ENCODE measurements at regions not wholly inside any gene's neighbourhood (a gene's known extent, or its start where the extent isn't known, plus 50 kb on each side); places are given as distances from the start of the nearest gene placed in this dataset.

DNA sequence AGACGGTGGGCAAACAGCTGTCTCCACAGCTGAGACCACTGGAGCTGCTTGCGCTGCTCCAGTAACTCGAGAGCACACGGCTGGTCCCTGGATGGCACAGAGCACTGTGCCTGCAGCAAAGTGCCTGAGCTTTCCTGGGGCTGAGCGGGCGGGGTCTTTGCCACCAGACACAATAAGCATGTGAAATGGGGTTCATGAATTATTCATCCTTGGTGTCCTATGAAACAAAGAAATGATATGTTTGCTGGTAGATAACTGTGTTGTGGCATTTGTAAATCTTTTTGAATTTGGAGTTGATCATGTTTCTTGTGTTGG lies 151.7 kb upstream of the MPDZ start:
- DNase-seq: no peak

DNA sequence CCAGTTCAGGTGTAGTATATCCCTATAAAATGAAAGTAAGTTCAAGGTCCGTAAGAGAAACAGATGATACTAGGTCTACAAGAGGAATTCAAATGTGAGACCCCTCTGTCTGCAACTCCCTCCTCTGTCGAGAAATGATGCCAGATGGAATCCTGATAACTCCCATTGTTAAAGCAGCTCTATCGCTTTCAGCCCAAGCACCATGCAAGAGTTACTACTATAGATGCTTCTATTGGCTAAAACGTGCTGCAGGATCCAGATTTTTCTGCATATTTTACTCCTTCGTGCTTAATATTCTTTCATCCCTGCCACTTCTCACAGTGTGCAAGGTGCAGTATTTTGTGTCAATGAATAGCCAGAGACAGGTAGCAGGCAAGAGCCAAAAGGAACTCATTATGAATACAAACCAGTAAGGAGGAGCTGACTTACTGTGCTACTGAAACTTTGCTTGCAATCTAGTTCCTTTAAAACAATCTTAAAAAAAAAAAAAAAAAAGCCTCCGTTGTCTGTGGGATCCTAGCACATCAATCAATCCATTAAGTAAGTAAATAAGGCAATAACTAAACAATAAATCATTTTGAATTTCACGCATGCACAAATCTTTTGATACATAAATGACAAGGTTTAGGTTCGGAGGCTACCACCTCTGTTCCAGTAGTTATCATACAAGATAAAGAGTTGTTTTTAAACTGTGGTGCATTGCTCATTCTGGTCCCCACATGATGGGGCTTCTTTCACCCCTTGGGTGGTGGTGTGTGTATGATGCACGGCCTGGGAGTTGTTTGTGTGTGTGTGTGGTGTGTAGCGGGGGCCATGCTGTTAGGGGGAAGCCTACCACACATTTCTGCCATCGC lies 151.1 kb upstream of the MPDZ start:
- peak; percentile 21 for DNase-seq

GRCh38 chr9:13429301-13430190 lies 150.1 kb upstream of the MPDZ start:
- DNase-seq: no peak

DNA sequence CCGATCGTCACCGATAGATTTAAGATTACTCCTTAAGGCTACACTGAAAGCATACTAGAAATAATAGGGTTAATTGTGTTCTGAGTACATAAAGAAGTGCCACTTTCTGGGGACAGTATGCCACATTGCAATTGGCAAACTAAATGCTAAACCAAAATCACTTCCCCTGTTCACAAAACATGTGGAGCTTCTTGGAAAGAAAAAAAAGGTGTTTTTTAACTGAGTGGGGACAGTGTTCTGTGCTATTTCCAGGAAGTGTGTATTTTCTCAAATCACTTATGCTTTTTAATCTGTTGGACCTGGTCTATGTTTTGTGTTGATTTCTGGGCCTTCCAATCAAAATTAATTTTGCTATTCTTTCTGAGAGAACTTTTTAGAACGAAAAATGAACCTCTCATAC lies 149.3 kb upstream of the MPDZ start:
- no peak for DNase-seq

- DNase-seq: peak; percentile 73
These were observed 148.1 kb upstream of the MPDZ start for GRCh38 chr9:13427587-13427986.

DNA sequence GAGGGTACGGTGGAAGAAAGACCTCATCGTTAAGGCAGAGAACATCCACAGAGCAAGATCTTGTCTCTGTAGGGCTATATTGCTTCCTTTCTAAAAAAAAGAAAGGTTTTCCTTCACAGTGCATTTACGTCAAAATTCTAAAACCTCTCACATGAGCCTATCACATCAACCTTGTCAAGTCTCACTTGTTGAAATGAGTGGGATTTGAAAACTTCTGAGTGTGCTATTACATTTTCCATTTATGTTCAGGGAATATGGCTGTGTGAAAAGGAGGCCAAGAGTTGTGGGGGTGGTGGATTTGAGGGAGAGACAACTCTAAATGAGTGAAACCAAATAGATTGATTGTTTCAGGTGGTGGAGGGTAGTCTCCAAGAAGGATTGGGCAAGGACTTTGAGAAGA lies 147.1 kb upstream of the MPDZ start:
- no peak for DNase-seq

- DNase-seq: no peak
These were observed 145.4 kb upstream of the MPDZ start for GRCh38 chr9:13424872-13425271.

DNA sequence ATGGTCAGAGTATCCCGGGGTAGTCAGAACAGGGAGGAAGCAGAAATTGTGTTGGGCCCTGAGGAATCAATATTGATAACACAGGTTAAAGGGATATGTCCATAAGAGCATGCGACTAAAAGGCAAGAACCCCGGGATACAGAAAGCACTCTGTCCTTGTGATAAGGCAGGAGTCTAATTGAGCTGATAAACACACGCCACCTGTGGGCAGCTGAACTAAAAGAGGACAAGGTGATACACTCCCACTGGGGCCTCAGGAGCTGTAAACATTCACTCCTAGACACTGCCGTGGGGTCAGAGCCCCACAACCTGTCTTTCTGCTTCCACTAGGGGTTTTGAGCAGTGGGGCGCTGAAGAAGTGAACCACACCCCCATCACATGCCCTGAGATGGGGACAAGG lies 144.7 kb upstream of the MPDZ start:
- no peak for DNase-seq

- DNase-seq: no peak
These were observed 134.9 kb upstream of the MPDZ start for GRCh38 chr9:13414349-13414748.

DNA sequence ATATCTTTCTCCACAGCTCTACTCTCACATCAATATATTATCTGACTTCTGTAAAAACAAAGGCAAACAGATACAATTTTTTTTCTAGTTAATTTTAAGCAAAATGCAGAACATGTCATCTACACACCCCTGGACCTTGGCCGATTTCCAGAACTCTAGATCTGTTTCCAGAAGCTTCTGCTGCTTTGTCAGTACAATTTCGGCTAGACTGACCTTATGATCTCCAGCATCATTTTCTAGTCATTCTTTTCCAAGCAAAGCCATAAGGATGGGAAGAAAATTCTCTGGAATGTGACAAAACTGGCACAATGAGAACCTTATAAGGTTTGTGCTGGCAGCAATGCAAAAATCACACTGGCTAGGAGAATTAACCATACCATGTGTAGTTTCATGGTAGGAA lies 132.8 kb upstream of the MPDZ start:
- no peak for DNase-seq

- DNase-seq: no peak
These were observed 132.3 kb upstream of the MPDZ start for GRCh38 chr9:13411791-13412190.

- DNase-seq: no peak
These were observed 131.1 kb upstream of the MPDZ start for GRCh38 chr9:13410566-13411031.

DNA sequence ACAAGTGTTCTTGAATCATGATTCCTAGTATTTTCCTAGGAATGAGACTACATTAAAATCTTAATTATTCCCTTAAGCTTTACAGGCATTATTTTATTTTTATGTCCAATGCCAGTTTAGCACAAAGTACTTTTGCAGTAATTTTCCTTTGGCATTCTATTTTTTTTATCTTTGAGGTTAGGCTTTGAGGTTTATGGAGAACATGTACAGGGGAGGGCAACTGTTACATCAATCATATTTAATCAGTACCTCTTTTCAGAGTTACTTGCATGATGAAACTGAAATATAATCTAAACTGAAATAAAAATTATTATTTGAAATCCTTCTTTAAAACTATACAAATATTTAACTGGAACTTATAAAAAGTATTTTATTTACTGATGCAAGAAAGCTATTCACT lies 118.2 kb upstream of the MPDZ start:
- DNase-seq: no peak

DNA sequence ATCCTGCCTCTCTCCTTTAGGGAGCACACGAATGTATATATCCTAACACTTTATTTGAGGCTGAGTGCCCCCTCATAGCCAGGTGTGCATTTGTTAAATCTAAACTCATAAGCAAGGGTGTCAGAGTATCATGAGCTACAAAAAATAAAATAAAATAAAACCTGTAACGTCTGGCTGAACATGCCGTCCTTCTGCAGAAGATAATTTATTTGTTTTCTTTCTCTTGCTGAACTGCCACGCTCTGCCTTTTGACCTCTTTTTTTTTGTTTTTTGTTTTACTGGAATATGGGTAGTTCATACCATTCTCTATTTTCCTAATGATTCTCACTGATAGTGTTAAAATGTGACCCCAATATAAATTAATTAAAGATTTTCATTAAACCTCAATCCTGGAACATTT lies 117.7 kb upstream of the MPDZ start:
- no peak for DNase-seq

GRCh38 chr9:13396418-13396817 lies 116.9 kb upstream of the MPDZ start:
- DNase-seq: no peak

- no peak for DNase-seq
These were observed 115.7 kb upstream of the MPDZ start for GRCh38 chr9:13395156-13395555.

DNA sequence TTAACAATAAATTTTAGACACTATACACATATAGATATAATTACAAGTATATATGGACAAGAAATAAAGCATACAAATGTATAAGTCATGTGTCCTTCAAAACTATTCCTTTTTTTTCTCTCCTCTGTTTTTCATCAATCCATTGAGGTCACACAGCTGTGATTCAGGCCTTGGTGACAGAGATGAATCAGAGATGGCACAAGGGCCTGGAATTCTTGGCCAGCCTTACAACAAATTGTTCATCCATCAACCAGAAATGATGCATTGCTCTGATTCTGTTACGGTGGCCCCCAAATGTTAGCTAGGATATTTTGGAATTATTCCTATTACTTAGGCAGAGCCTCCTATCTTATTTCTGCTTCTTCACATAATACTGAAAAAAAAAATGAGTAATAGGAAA lies 108.7 kb upstream of the MPDZ start:
- DNase-seq: no peak

GRCh38 chr9:13387734-13388067 lies 108.2 kb upstream of the MPDZ start:
- no peak for DNase-seq

GRCh38 chr9:13386935-13387733 lies 107.6 kb upstream of the MPDZ start:
- no peak for DNase-seq

GRCh38 chr9:13386316-13386715 lies 106.8 kb upstream of the MPDZ start:
- DNase-seq: no peak

- DNase-seq: no peak
These were observed 104.4 kb upstream of the MPDZ start for GRCh38 chr9:13383855-13384254.

DNA sequence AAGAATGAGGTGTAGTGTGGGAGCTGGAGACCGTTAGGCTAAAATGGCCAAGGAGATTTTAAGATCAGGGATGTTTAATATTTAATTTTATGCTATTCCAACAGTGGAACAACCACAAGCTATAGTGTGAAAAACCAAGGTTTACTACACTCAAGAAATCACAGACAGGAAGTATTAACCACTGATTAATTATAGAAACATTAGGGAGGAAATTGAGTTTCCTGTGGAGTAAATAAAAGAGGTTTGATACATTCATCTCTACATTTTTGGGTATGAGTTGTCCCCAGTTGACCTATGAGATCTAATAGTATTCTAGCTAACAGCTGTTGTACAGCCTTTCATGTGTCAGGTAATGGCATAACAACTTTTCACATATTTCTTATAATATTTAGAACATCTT lies 103.7 kb upstream of the MPDZ start:
- DNase-seq: no peak

DNA sequence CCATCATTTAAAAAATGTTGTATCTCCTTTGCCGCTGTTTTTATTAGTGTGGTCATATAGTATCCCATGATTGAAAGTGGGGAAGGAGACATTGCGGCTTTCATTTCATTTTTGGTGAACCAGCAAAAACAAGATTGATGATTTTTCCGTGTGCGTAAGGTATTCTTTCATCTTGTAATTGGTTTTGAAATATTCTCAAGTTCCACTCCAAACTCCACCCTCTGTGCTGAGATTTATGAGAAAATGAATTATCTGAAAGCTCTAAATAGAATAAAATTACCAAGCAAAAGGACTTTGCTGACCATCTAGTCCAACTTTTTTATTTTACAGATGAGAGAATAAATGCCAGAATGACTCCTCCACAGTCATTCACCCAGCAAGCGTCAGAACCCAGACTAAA lies 103.1 kb upstream of the MPDZ start:
- no peak for DNase-seq

DNA sequence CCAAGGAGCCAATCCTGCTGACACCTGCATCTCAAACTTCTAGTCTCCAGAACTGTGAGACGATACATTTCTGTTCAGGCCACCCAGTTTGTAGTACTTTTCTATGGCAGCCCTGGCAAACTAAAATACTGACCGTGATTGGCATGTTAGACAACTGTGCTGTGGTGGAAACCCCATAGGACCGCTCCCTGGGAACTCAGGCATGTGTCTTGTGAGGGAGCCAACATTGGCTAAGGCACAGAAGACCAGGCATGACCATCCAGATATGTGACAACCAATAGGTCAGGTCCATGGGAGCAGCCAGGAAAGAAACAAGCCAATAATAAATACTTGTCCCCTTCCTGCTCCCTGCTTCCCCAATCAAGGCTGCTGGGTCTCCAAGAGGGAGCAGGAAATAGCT lies 101.4 kb upstream of the MPDZ start:
- DNase-seq: no peak
